NCI-H2227 treated with DMSO at 0.1 percent for 48 hours (cell line): ENCODE measurements at regions not wholly inside any gene's neighbourhood (a gene's known extent, or its start where the extent isn't known, plus 50 kb on each side); places are given as distances from the start of the nearest gene placed in this dataset.

Experiments used
- DNase-seq: peaks from one replicate; lab custom pipeline; 2025; lab: John Stamatoyannopoulos, UW

DNA sequence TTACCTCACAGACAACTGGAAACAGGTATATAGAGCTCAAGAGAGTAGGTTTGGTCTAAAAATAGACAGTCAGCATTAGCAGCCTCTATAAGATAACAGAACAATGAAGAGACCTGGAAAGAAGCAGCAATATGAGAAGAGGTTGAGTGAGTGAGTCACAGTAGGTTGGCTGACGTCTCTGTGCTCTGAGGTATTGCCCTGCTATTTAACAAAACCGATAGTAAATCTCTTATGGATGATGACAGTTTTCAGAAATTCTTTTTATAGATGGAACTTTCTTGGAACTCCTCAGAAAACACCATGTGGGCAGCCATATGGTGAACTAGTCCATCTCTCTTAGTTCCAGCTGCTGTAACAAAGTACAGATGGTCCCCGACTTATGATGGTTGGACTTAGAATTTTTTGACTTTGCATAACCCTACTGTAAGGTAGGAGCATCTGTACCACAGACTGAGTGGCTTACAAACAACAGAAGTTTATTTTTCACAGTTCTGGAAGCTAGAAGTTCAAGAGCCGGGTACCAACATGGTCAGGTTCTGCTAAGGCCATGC lies 123.5 kb downstream of the MBD2 start:
- DNase-seq: no peak

- no peak for DNase-seq
These were observed 124.0 kb downstream of the MBD2 start for GRCh38 chr18:54100466-54100865.

- no peak for DNase-seq
These were observed 130.0 kb downstream of the MBD2 start for GRCh38 chr18:54094474-54094873.

DNA sequence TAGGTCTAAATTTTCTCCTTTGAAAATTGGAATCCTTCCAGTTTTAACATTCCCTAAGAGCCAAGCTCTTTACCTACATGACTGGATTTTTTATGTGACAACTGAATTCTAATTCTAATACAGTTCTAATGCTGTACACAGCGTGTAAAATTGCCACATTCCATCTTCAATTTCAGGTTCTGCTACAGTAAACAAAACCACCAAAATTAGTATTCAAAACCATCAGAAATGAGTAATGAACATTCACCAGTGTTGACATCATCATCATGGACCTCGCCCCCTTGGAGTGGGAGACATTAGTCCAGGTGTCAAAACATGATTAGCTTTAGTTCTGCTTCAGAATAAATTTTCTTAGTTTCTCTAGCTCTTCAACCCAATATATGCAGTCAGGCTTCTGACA lies 133.6 kb downstream of the MBD2 start:
- DNase-seq: no peak

- DNase-seq: no peak
These were observed 134.6 kb downstream of the MBD2 start for GRCh38 chr18:54089749-54090459.

DNA sequence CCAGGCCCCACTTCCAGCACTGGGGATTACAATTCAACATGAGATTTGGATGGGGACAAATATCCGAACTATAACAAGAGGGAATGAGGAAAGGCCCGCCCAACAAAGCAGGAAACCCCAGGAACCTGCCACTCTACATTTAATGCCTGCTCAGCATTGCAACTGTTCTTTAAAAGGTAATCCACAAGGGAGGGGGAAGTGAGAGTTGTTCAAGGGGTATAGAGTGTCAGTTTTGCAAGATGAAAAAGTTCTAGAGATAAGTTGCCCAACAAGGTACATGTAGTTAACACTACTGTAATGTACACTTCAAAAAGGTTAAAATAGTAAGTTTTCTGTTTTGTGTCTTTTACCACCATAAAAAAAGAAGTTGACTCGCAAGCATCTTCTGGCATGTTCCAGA lies 137.6 kb downstream of the MBD2 start:
- DNase-seq: no peak

- DNase-seq: no peak
These were observed 138.2 kb downstream of the MBD2 start for GRCh38 chr18:54086046-54086802.

DNA sequence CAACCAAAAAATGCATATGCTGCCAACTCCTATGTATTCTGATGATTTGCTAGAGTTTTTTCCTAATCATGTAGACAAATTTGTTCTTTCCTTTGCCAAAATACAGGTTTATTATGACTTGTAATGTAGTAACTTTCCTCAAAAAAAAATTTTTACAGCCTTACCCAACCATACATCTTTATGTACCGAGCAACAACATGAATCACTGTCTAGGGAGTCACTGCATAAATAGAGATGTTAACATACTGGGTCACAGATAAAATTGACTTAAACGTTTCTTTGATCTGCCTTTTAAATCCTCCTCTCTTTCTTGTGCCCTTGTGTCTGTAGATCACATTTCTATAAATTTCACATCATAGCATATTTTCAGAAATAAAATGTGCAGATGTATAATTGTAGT lies 143.6 kb downstream of the MBD2 start:
- DNase-seq: no peak

DNA sequence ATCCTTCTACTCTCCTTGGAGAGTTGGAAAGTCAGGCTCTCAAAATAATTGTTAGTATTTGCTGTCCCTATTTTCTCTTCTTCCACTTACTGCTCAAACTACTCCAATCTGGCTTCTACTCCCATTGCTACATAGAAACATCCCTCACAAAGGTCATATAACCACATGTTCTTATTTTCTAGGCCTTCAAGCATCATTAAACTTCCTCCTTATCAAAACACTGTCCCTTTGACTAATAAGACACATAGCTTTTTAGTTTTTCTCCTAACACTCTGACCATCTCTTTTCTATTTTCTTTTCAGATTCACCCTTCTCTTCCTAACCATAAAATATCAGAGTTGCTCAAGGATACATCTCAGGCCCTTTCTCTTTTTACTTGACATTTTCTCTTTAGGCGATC lies 148.3 kb downstream of the MBD2 start:
- DNase-seq: no peak

DNA sequence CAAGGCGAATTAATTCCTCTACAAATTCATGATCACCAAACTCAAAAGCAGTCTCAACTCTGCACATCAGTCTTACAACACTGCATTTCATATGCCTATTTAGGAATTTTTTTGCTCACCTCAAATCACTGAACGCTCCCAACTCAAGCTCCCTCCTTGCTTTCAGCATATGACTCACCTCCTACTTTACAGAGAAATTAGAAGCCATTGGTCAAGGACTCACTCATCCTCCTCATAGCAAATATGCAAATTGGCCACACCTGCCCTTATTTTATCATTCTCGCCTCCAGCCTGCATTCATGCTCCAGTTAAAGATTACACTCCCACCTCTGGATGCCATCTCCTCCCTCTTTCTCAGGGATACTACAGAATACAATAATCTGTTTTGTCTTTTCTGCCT lies 148.8 kb downstream of the MBD2 start:
- DNase-seq: no peak

- DNase-seq: no peak
These were observed 154.7 kb downstream of the MBD2 start for GRCh38 chr18:54069729-54070128.

DNA sequence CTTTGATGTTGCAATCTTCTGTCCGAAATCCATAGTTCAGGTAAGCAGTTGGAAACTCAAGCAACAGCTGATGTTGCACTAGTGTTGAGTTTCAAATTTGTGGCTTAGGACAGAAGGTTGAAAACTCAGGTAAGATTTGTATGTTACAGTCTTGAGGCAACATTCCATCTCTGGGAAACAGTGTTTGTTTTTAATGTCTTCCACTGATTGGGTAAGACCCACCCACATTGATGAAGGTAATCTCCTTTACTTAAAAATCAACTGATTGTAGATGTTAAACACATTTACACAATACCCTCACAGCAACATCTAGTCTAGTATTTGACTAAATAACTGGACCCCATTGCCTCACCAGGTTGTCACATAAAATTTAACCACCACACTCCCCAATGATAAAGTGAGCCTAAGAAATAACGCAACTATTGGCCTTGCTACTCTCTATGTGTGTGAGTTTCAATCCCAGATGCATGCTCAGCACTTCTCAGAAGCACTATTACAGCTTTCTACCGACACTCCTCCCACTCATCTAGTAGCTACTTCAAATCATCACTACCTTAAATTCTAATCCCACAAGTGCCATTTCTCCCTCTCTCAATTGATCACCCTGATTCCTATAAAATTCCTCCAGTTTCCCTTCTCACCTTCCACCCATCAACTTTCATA lies 164.0 kb downstream of the MBD2 start:
- no peak for DNase-seq

GRCh38 chr18:54052732-54053429 lies 171.6 kb downstream of the MBD2 start:
- DNase-seq: no peak

GRCh38 chr18:54052259-54052658 lies 172.2 kb downstream of the MBD2 start:
- no peak for DNase-seq

DNA sequence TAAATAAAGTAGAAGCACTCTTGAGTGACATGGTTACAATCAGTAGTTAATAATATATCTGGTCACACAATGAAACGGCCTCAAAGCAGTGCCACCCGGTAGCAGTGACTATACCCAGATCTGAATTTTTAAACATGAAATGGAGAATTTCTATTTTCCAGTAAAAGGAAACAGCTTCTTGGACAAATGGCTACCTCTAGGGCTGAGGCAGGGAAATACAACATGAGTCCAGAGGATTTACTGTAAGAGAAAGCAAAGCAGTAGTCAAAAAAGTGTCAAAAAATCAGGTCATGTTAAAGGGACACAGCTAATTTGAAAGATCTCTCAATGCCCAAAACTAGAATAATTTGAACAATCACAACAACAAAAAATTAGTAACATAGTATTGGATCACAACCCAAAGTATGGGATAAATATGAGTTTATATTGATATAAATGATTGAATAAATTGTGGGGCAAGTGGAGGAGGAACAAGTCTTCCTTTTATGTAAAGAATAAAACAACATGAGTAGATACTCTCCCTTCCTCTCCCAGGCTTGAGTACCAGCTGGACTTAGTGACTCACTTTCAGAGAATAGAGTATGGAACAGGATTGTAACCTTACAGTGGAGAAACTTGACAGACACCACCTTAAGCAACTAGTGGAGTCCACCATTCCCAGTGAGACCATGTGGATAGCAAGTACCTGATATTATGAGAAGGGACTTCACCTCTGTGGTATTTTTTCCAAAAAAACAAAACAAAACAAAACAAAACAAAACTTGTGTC lies 180.8 kb downstream of the MBD2 start:
- no peak for DNase-seq

DNA sequence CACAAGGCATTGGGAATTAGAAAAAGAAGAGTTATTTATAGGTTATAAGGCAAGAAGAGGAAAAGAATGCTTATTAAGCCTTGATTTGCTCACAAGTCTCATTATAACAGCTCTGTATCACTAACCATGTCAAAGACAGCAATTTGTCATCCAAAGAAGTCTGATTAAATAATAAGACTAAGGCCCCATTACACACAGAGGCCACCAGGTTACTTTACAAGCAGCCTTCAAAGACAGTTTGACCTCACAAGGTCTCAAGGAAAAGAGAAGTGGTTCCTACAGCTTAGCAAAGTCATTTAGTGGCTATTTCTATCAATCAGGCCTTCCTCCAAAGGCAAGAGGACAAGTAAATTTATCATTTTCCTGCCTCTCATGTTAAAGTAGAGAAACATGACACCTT lies 188.5 kb downstream of the MBD2 start:
- no peak for DNase-seq

GRCh38 chr18:54033052-54033451 lies 191.4 kb downstream of the MBD2 start:
- DNase-seq: no peak

- DNase-seq: no peak
These were observed 192.1 kb downstream of the MBD2 start for GRCh38 chr18:54032412-54032811.

- no peak for DNase-seq
These were observed 193.2 kb downstream of the MBD2 start for GRCh38 chr18:54031243-54031642.

- DNase-seq: no peak
These were observed 194.0 kb downstream of the MBD2 start for GRCh38 chr18:54030434-54030833.

- no peak for DNase-seq
These were observed 201.0 kb downstream of the MBD2 start for GRCh38 chr18:54023471-54023870.

GRCh38 chr18:54020966-54021365 lies 203.5 kb downstream of the MBD2 start:
- DNase-seq: no peak
